Upper lobe of left lung (tissue), 6 donors: ENCODE measurements at regions not wholly inside any gene's neighbourhood (a gene's known extent, or its start where the extent isn't known, plus 50 kb on each side); places are given as distances from the start of the nearest gene placed in this dataset.

ENCODE experiments used
- ATAC-seq, 2 donors: fragments of 200-7000 bp; cut with Tn5 transposase; one replicate each; pipeline ENCODE4 v1.9.1; 2022; ENCODE audit warnings: mild to moderate bottlenecking in 2 of 2, moderate library complexity in 2 of 2; ENCODE audit not compliant: low FRiP score in 2 of 2
- DNase-seq, 2 donors: peaks; one replicate each; pipeline ENCODE4 v3.0.0-alpha.2; 2019 to 2020
- H3K27ac ChIP-seq, 4 donors: fragments of 200-600 bp; sonication (generic); one replicate each; pipeline ENCODE4 v1.5.1; 2016 to 2019
- H3K27me3 ChIP-seq, 4 donors: fragments of 200-600 bp; sonication (generic); one replicate each; pipeline ENCODE4 v1.5.1; 2017 to 2019
- H3K36me3 ChIP-seq, 4 donors: fragments of 200-600 bp; sonication (generic); one replicate each; pipeline ENCODE4 v1.5.1; 2016 to 2019
- H3K4me1 ChIP-seq, 4 donors: fragments of 200-600 bp; sonication (generic); one replicate each; pipeline ENCODE4 v1.5.1; 2018 to 2019
- H3K4me3 ChIP-seq, 4 donors: fragments of 200-600 bp; sonication (generic); one replicate each; pipeline ENCODE4 v1.5.1; 2017 to 2019; ENCODE audit warnings: mild to moderate bottlenecking in 2 of 4, moderate library complexity in 1 of 4
- H3K9me3 ChIP-seq, 4 donors: fragments of 200-600 bp; sonication (generic); one replicate each; pipeline ENCODE4 v1.5.1; 2018 to 2019
- CTCF ChIP-seq, 6 experiments: fragments of 450-650 bp in 4 of 6; fragments of 200-600 bp in 2 of 6; sonication (generic) in 2 of 6; IDR thresholded peaks; one replicate each; pipeline ENCODE4 v1.5.1; 2016 to 2019; ENCODE audit warnings: antibody characterized with exemption in 6 of 6
- EP300 ChIP-seq, 4 donors: sonication (generic); formaldehyde crosslinking; IDR thresholded peaks; one replicate each; pipeline ENCODE4 v1.5.1; 2017; ENCODE audit warnings: antibody characterized with exemption in 4 of 4, control low read depth in 2 of 4
- POLR2A ChIP-seq, 4 donors: fragments of 450-650 bp; IDR thresholded peaks; one replicate each; pipeline ENCODE4 v1.5.1; 2016 to 2017; ENCODE audit warnings: antibody characterized with exemption in 4 of 4, mild to moderate bottlenecking in 2 of 4
- POLR2AphosphoS5 ChIP-seq, 2 donors: sonication (generic); formaldehyde crosslinking; IDR thresholded peaks; one replicate each; pipeline ENCODE4 v1.5.1; 2017; ENCODE audit warnings: antibody characterized with exemption in 2 of 2
- WGBS, 2 donors: methylation state at CpG; one replicate each; pipeline ENCODE4 v1.1.5; 2017 to 2018; 5-methylcytosine and 5-hydroxymethylcytosine counted together
- donor health status: DM: no; HTN: no; CAD: no; lungs with moderate emphysema.
- donor health status: DM: no; HTN: yes; CAD: no; lungs with severe emphysema.

GRCh38 chr2:4412637-4413187 is 709.3 kb downstream of the DCDC2C start:
- ATAC-seq (no peak), DNase-seq (no peak)
- no peaks in the 10 kb centered on the region for H3K9me3 ChIP-seq
- no peaks in the 10 kb centered on the region for H3K36me3 ChIP-seq
- H3K27ac ChIP-seq: no peak overlapping the region
- TF ChIP-seq EP300 (IDR thresholded peaks at IDR 0.05) (no peak), POLR2AphosphoS5 (IDR thresholded peaks at IDR 0.05) (no peak), POLR2A (IDR thresholded peaks at IDR 0.05) (no peak), CTCF (IDR thresholded peaks at IDR 0.05) (no peak)
- no peak overlapping the region for H3K4me3 ChIP-seq
- no peaks in the 10 kb centered on the region for H3K27me3 ChIP-seq
- H3K4me1 ChIP-seq: no peaks in the 10 kb centered on the region
- WGBS, 2 donors: 57 to 62% methylated on average over 9 of the region's 9 CpGs

- H3K36me3 ChIP-seq: no peaks in the 10 kb centered on the region
- no peak for ATAC-seq
- 58 to 63% methylated on average over 1 of the region's 1 CpG for WGBS, 2 donors
- no peaks in the 10 kb centered on the region for H3K4me1 ChIP-seq
- no peak for DNase-seq
- H3K27ac ChIP-seq: no peak overlapping the region
- H3K27me3 ChIP-seq: no peaks in the 10 kb centered on the region
- H3K9me3 ChIP-seq: no peaks in the 10 kb centered on the region
- TF ChIP-seq CTCF (IDR thresholded peaks at IDR 0.05) (no peak), EP300 (IDR thresholded peaks at IDR 0.05) (no peak), POLR2A (IDR thresholded peaks at IDR 0.05) (no peak), POLR2AphosphoS5 (IDR thresholded peaks at IDR 0.05) (no peak)
- no peak overlapping the region for H3K4me3 ChIP-seq
Observed at GRCh38 chr2:4415171-4415570, 711.8 kb downstream of the DCDC2C start.

- Histone ChIP-seq H3K27me3 (no peaks in the 10 kb centered on the region), H3K4me3 (no peak overlapping the region), H3K9me3 (no peaks in the 10 kb centered on the region), H3K4me1 (no peaks in the 10 kb centered on the region), H3K27ac (no peak overlapping the region), H3K36me3 (no peaks in the 10 kb centered on the region)
- DNase-seq (no peak), ATAC-seq (no peak)
- 98% methylated on average over 1 of the region's 1 CpG for WGBS, 2 donors
- TF ChIP-seq CTCF (IDR thresholded peaks at IDR 0.05): no peak
- TF ChIP-seq POLR2AphosphoS5 (IDR thresholded peaks at IDR 0.05): no peak
- TF ChIP-seq EP300 (IDR thresholded peaks at IDR 0.05): no peak
- no peak for TF ChIP-seq POLR2A (IDR thresholded peaks at IDR 0.05)
Observed at GRCh38 chr2:4415810-4416413, 712.5 kb downstream of the DCDC2C start.

- Histone ChIP-seq H3K36me3 (no peaks in the 10 kb centered on the region), H3K27ac (no peak overlapping the region), H3K9me3 (no peaks in the 10 kb centered on the region), H3K4me3 (no peak overlapping the region), H3K27me3 (no peaks in the 10 kb centered on the region), H3K4me1 (no peaks in the 10 kb centered on the region)
- no peak for TF ChIP-seq CTCF (IDR thresholded peaks at IDR 0.05)
- TF ChIP-seq POLR2A (IDR thresholded peaks at IDR 0.05): no peak
- TF ChIP-seq EP300 (IDR thresholded peaks at IDR 0.05): no peak
- TF ChIP-seq POLR2AphosphoS5 (IDR thresholded peaks at IDR 0.05): no peak
- ATAC-seq (no peak), DNase-seq (no peak)
- 81 to 84% methylated on average over 4 of the region's 4 CpGs for WGBS, 2 donors
Observed at GRCh38 chr2:4416431-4416830, 713.1 kb downstream of the DCDC2C start.

DNA sequence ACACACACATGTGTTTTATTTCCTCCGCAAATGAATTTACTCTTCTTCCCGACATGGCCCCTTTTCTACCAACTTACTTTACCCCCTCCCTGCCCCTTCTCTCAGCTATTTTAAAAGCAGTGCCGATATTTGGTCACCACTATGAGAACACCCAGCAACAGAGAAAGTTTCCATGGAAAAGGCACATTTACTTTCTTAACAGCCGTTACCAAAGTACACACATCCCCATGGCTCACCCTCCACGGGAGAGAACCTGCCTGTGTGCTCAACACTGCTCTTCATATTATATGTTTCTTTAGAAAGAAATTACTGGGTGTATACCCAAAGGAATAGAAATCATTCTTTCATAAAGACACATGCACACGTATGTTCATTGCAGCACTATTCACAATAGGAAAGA is 714.4 kb downstream of the DCDC2C start:
- DNase-seq: no peak
- no peak overlapping the region for H3K27ac ChIP-seq
- 91 to 92% methylated on average over 6 of the region's 6 CpGs for WGBS, 2 donors
- H3K4me3 ChIP-seq: no peak overlapping the region
- H3K4me1 ChIP-seq: no peaks in the 10 kb centered on the region
- TF ChIP-seq POLR2A (IDR thresholded peaks at IDR 0.05) (no peak), POLR2AphosphoS5 (IDR thresholded peaks at IDR 0.05) (no peak), EP300 (IDR thresholded peaks at IDR 0.05) (no peak), CTCF (IDR thresholded peaks at IDR 0.05) (no peak)
- H3K27me3 ChIP-seq: no peaks in the 10 kb centered on the region
- no peaks in the 10 kb centered on the region for H3K9me3 ChIP-seq
- no peak for ATAC-seq
- H3K36me3 ChIP-seq: no peaks in the 10 kb centered on the region
